ENCODE measurements at regions not wholly inside any gene's neighbourhood (a gene's known extent, or its start where the extent isn't known, plus 50 kb on each side); places are given as distances from the start of the nearest gene placed in this dataset.

GRCh38 chr6:170022827-170023619 is 267.9 kb downstream of the DLL1 start:
- POLR2A ChIA-PET: no interaction called here
- Mint-ChIP-seq H3K4me3 (no peak overlapping the region), H3K4me1 (peaks cover 0 to 5% (median 0%) of the 10 kb centered on the region in 7 donors), H3K9me3 (peaks cover 0 to 2% (median 0%) of the 10 kb centered on the region in 11 donors), H3K27me3 (peaks cover 11 to 27% (median 15%) of the 10 kb centered on the region in 5 donors), H3K36me3 (no peaks in the 10 kb centered on the region), H3K27ac (no peak overlapping the region)
- DNase-seq (no peak), ATAC-seq (no peak)
- H3K4me3 ChIP-seq (ENCODE audit: low read length): no peak overlapping the region
- H3K27me3 ChIP-seq (ENCODE audit: control insufficient read depth in 2 of 2, insufficient read depth in 2 of 2, low read length in 2 of 2): no peaks in the 10 kb centered on the region
- no peaks in the 10 kb centered on the region for H3K4me1 ChIP-seq (ENCODE audit: control insufficient read depth in 2 of 2, insufficient read depth in 2 of 2, low read length in 2 of 2)
- no peaks in the 10 kb centered on the region for H3K36me3 ChIP-seq (ENCODE audit: control insufficient read depth in 2 of 3, insufficient read depth in 3 of 3, low read length in 3 of 3)
- H3K9me3 ChIP-seq (ENCODE audit: control insufficient read depth in 2 of 3, low read length in 3 of 3): no peaks in the 10 kb centered on the region
- CTCF ChIA-PET: no interaction called here
- intact Hi-C loops (cut with micrococcal nuclease): no loop called here
- no peak overlapping the region for H3K27ac ChIP-seq (ENCODE audit: low read depth, low read length)

GRCh38 chr6:170022291-170022722 is 268.6 kb downstream of the DLL1 start:
- ChIA-PET POLR2A (no interaction called here), CTCF (no interaction called here)
- ATAC-seq (no peak), DNase-seq (no peak)
- no peaks in the 10 kb centered on the region for H3K4me1 ChIP-seq (ENCODE audit: control insufficient read depth in 2 of 2, insufficient read depth in 2 of 2, low read length in 2 of 2)
- intact Hi-C loops (cut with micrococcal nuclease): no loop called here
- H3K36me3 Mint-ChIP-seq: no peaks in the 10 kb centered on the region
- peak overlapping the region in 1 of 10 donors; percentile 24 for H3K4me3 Mint-ChIP-seq
- no peaks in the 10 kb centered on the region for H3K36me3 ChIP-seq (ENCODE audit: control insufficient read depth in 2 of 3, insufficient read depth in 3 of 3, low read length in 3 of 3)
- no peak overlapping the region for H3K4me3 ChIP-seq (ENCODE audit: low read length)
- no peak overlapping the region for H3K27ac ChIP-seq (ENCODE audit: low read depth, low read length)
- H3K4me1 Mint-ChIP-seq: peaks cover 0 to 5% (median 0%) of the 10 kb centered on the region in 7 donors
- H3K27ac Mint-ChIP-seq: no peak overlapping the region
- H3K9me3 Mint-ChIP-seq: peaks cover 0 to 2% (median 0%) of the 10 kb centered on the region in 11 donors
- peaks cover 11 to 31% (median 15%) of the 10 kb centered on the region in 5 donors for H3K27me3 Mint-ChIP-seq
- no peaks in the 10 kb centered on the region for H3K27me3 ChIP-seq (ENCODE audit: control insufficient read depth in 2 of 2, insufficient read depth in 2 of 2, low read length in 2 of 2)
- H3K9me3 ChIP-seq (ENCODE audit: control insufficient read depth in 2 of 3, low read length in 3 of 3): no peaks in the 10 kb centered on the region

- ChIA-PET CTCF (no interaction called here), POLR2A (no interaction called here)
- Mint-ChIP-seq H3K27ac (no peak overlapping the region), H3K4me1 (peaks cover 0 to 5% (median 0%) of the 10 kb centered on the region in 7 donors), H3K4me3 (peak overlapping the region in 1 of 10 donors; percentile 24), H3K27me3 (peaks cover 11 to 35% (median 17%) of the 10 kb centered on the region in 5 donors), H3K9me3 (peaks cover 0 to 2% (median 0%) of the 10 kb centered on the region in 11 donors), H3K36me3 (no peaks in the 10 kb centered on the region)
- no peaks in the 10 kb centered on the region for H3K9me3 ChIP-seq (ENCODE audit: control insufficient read depth in 2 of 3, low read length in 3 of 3)
- H3K4me1 ChIP-seq (ENCODE audit: control insufficient read depth in 2 of 2, insufficient read depth in 2 of 2, low read length in 2 of 2): no peaks in the 10 kb centered on the region
- no peak for DNase-seq
- no peak for ATAC-seq
- H3K36me3 ChIP-seq (ENCODE audit: control insufficient read depth in 2 of 3, insufficient read depth in 3 of 3, low read length in 3 of 3): no peaks in the 10 kb centered on the region
- no peak overlapping the region for H3K27ac ChIP-seq (ENCODE audit: low read depth, low read length)
- intact Hi-C loops (cut with micrococcal nuclease): no loop called here
- no peak overlapping the region for H3K4me3 ChIP-seq (ENCODE audit: low read length)
- H3K27me3 ChIP-seq (ENCODE audit: control insufficient read depth in 2 of 2, insufficient read depth in 2 of 2, low read length in 2 of 2): no peaks in the 10 kb centered on the region
Measured at GRCh38 chr6:170021579-170021978, 269.3 kb downstream of the DLL1 start.

GRCh38 chr6:170019818-170020583 is 268.6 kb downstream of the ERMARD start:
- CTCF ChIA-PET: no interaction called here

GRCh38 chr6:170018936-170019817 is 267.8 kb downstream of the ERMARD start:
- no peaks in the 10 kb centered on the region for H3K36me3 ChIP-seq (ENCODE audit: control insufficient read depth in 2 of 3, insufficient read depth in 3 of 3, low read length in 3 of 3)
- CTCF ChIA-PET: no interaction called here

More at GRCh38 chr6:170019818-170020583, 268.6 kb downstream of the ERMARD start:
- H3K36me3 ChIP-seq (ENCODE audit: control insufficient read depth in 2 of 3, insufficient read depth in 3 of 3, low read length in 3 of 3): no peaks in the 10 kb centered on the region
- Mint-ChIP-seq H3K9me3 (peaks cover 0 to 2% (median 0%) of the 10 kb centered on the region in 11 donors), H3K36me3 (no peaks in the 10 kb centered on the region), H3K4me1 (peaks cover 0 to 5% (median 0%) of the 10 kb centered on the region in 7 donors), H3K27ac (no peak overlapping the region), H3K4me3 (no peak overlapping the region), H3K27me3 (peaks cover 11 to 35% (median 20%) of the 10 kb centered on the region in 5 donors)
- no peaks in the 10 kb centered on the region for H3K9me3 ChIP-seq (ENCODE audit: control insufficient read depth in 2 of 3, low read length in 3 of 3)
- H3K4me3 ChIP-seq (ENCODE audit: low read length): no peak overlapping the region
- DNase-seq: no peak
- intact Hi-C loops (cut with micrococcal nuclease): no loop called here
- no peak for ATAC-seq
- POLR2A ChIA-PET: interaction anchor here (0.7 kb wide), 1 partner anchor 108 kb away, joined by 3 read pairs; no protein-coding TSS in a partner anchor
- H3K27ac ChIP-seq (ENCODE audit: low read depth, low read length): no peak overlapping the region
- no peaks in the 10 kb centered on the region for H3K4me1 ChIP-seq (ENCODE audit: control insufficient read depth in 2 of 2, insufficient read depth in 2 of 2, low read length in 2 of 2)
- no peaks in the 10 kb centered on the region for H3K27me3 ChIP-seq (ENCODE audit: control insufficient read depth in 2 of 2, insufficient read depth in 2 of 2, low read length in 2 of 2)

GRCh38 chr6:170018422-170018935 is 267.1 kb downstream of the ERMARD start:
- H3K4me1 Mint-ChIP-seq: peaks cover 0 to 5% (median 0%) of the 10 kb centered on the region in 7 donors
- no peak for DNase-seq
- Histone ChIP-seq H3K4me3 (ENCODE audit: low read length) (no peak overlapping the region), H3K27me3 (ENCODE audit: control insufficient read depth in 2 of 2, insufficient read depth in 2 of 2, low read length in 2 of 2) (no peaks in the 10 kb centered on the region), H3K36me3 (ENCODE audit: control insufficient read depth in 2 of 3, insufficient read depth in 3 of 3, low read length in 3 of 3) (no peaks in the 10 kb centered on the region), H3K27ac (ENCODE audit: low read depth, low read length) (no peak overlapping the region), H3K4me1 (ENCODE audit: control insufficient read depth in 2 of 2, insufficient read depth in 2 of 2, low read length in 2 of 2) (no peaks in the 10 kb centered on the region), H3K9me3 (ENCODE audit: control insufficient read depth in 2 of 3, low read length in 3 of 3) (no peaks in the 10 kb centered on the region)
- H3K27ac Mint-ChIP-seq: peak overlapping the region in 2 of 9 donors; percentile 22 to 52
- ChIA-PET POLR2A (no interaction called here), CTCF (interaction anchor here (0.8 kb wide), 1 partner anchor 253 kb away, joined by 3 read pairs; no protein-coding TSS in a partner anchor)
- no peak for ATAC-seq
- H3K9me3 Mint-ChIP-seq: no peaks in the 10 kb centered on the region
- peaks cover 11 to 39% (median 24%) of the 10 kb centered on the region in 5 donors for H3K27me3 Mint-ChIP-seq
- intact Hi-C loops (cut with micrococcal nuclease): no loop called here
- no peak overlapping the region for H3K4me3 Mint-ChIP-seq
- no peaks in the 10 kb centered on the region for H3K36me3 Mint-ChIP-seq

More at GRCh38 chr6:170018936-170019817, 267.8 kb downstream of the ERMARD start:
- H3K36me3 Mint-ChIP-seq: no peaks in the 10 kb centered on the region
- H3K27ac Mint-ChIP-seq: peak overlapping the region in 1 of 9 donors; percentile 52
- no peak for ATAC-seq
- H3K4me3 Mint-ChIP-seq: no peak overlapping the region
- Histone ChIP-seq H3K9me3 (ENCODE audit: control insufficient read depth in 2 of 3, low read length in 3 of 3) (no peaks in the 10 kb centered on the region), H3K4me3 (ENCODE audit: low read length) (no peak overlapping the region), H3K27ac (ENCODE audit: low read depth, low read length) (no peak overlapping the region), H3K27me3 (ENCODE audit: control insufficient read depth in 2 of 2, insufficient read depth in 2 of 2, low read length in 2 of 2) (no peaks in the 10 kb centered on the region), H3K4me1 (ENCODE audit: control insufficient read depth in 2 of 2, insufficient read depth in 2 of 2, low read length in 2 of 2) (no peaks in the 10 kb centered on the region)
- H3K27me3 Mint-ChIP-seq: peaks cover 11 to 35% (median 20%) of the 10 kb centered on the region in 5 donors
- intact Hi-C loops (cut with micrococcal nuclease): no loop called here
- POLR2A ChIA-PET: no interaction called here
- no peak for DNase-seq
- H3K9me3 Mint-ChIP-seq: peaks cover 0 to 2% (median 0%) of the 10 kb centered on the region in 11 donors
- H3K4me1 Mint-ChIP-seq: peaks cover 0 to 5% (median 0%) of the 10 kb centered on the region in 7 donors

Measured in naive thymus-derived CD4-positive, alpha-beta T cell (primary cell).